PC-3 (cell line): ENCODE measurements at regions not wholly inside any gene's neighbourhood (a gene's known extent, or its start where the extent isn't known, plus 50 kb on each side); places are given as distances from the start of the nearest gene placed in this dataset.
A peak's percentile ranks its signal among the peaks of the same experiment; 100 is the strongest.

ENCODE experiments used
- ATAC-seq: fragments of 200-7000 bp; cut with Tn5 transposase; 2 replicates; pipeline ENCODE4 v1.9.1; 2020; ENCODE audit warnings: mild to moderate bottlenecking, moderate library complexity
- BruUV-seq: library from RNA; stranded (reverse); fragments of 400-500 nt; replicated peaks from 2 replicates; lab custom pipeline; 2021; lab: Mats Ljungman, UMichigan
- CTCF ChIA-PET: fragments of 300-600 bp; sonication (Branson Sonifier 250); formaldehyde crosslinking; loops from one replicate; lab custom pipeline; 2022; ENCODE audit warnings: antibody characterized with exemption; lab: Charles Lee
- POLR2A ChIA-PET: fragments of 300-600 bp; sonication (Branson Sonifier 250); formaldehyde crosslinking; loops from one replicate; lab custom pipeline; 2022; ENCODE audit warnings: antibody characterized with exemption; ENCODE audit not compliant: unreplicated experiment; lab: Charles Lee
- DNase-seq: peaks from one replicate; pipeline ENCODE4 v3.0.0-alpha.2; 2015
- H2AFZ ChIP-seq: fragments of 300-600 bp; sonication (generic); 2 replicates; pipeline ENCODE4 v1.6.0; 2016; ENCODE audit warnings: antibody characterized with exemption, low read length
- H3F3A ChIP-seq: fragments of 300-600 bp; sonication (generic); one replicate; pipeline ENCODE4 v1.6.0; 2017; ENCODE audit warnings: antibody characterized with exemption, low read length, control low read depth, mild to moderate bottlenecking; ENCODE audit not compliant: unreplicated experiment
- H3K27ac ChIP-seq: fragments of 300-600 bp; sonication (generic); 2 replicates; pipeline ENCODE4 v1.5.1; 2016; ENCODE audit warnings: mild to moderate bottlenecking, low read length
- H3K27me3 ChIP-seq: fragments of 300-600 bp; sonication (generic); 2 replicates; pipeline ENCODE4 v1.6.1; 2016; ENCODE audit warnings: low read length, mixed read lengths
- H3K36me3 ChIP-seq: fragments of 300-600 bp; sonication (generic); 2 replicates; pipeline ENCODE4 v1.6.1; 2016; ENCODE audit warnings: low read depth, mixed run types, low read length, mixed read lengths
- H3K4me1 ChIP-seq: fragments of 300-600 bp; sonication (generic); 2 replicates; pipeline ENCODE4 v1.5.1; 2016; ENCODE audit warnings: low read length; ENCODE audit not compliant: insufficient read depth
- H3K4me2 ChIP-seq: fragments of 300-600 bp; sonication (generic); 2 replicates; pipeline ENCODE4 v1.6.0; 2016; ENCODE audit warnings: low read length
- H3K4me3 ChIP-seq: fragments of 300-600 bp; sonication (generic); 2 replicates; pipeline ENCODE4 v1.5.1; 2016; ENCODE audit warnings: mild to moderate bottlenecking, low read length, mixed read lengths
- H3K79me2 ChIP-seq: fragments of 300-600 bp; sonication (generic); 2 replicates; pipeline ENCODE4 v1.6.1; 2017; ENCODE audit warnings: low read length, mixed read lengths
- H3K9ac ChIP-seq: fragments of 300-600 bp; sonication (generic); 2 replicates; pipeline ENCODE4 v1.6.0; 2016; ENCODE audit warnings: mild to moderate bottlenecking, low read length
- H3K9me2 ChIP-seq: fragments of 300-600 bp; sonication (generic); replicated peaks from 2 replicates; pipeline ENCODE4 v1.6.1; 2016; ENCODE audit warnings: mixed run types, low read length, mixed read lengths
- H3K9me3 ChIP-seq: fragments of 300-600 bp; sonication (generic); 2 replicates; pipeline ENCODE4 v1.6.1; 2016; ENCODE audit warnings: low read length, mixed read lengths
- H4K20me1 ChIP-seq: fragments of 300-600 bp; sonication (generic); 2 replicates; pipeline ENCODE4 v1.6.1; 2016; ENCODE audit warnings: low read length, mixed read lengths
- CTCF ChIP-seq: fragments of 300-600 bp; sonication (generic); conservative IDR thresholded peaks from 2 replicates; pipeline ENCODE4 v1.5.1; 2017; ENCODE audit warnings: antibody characterized with exemption, low read depth, mild to moderate bottlenecking, low read length
- EZH2 ChIP-seq: fragments of 300-600 bp; sonication (generic); IDR thresholded peaks from one replicate; pipeline ENCODE4 v1.6.1; 2017; ENCODE audit warnings: antibody characterized with exemption, mild to moderate bottlenecking, low read length; ENCODE audit not compliant: unreplicated experiment
- EZH2phosphoT487 ChIP-seq: fragments of 300-600 bp; sonication (generic); IDR thresholded peaks from 2 replicates; pipeline ENCODE4 v1.6.1; 2018; ENCODE audit warnings: mild to moderate bottlenecking, antibody characterized with exemption, low read length, borderline replicate concordance
- intact Hi-C: fragments of 100-400 bp; cut with micrococcal nuclease; formaldehyde crosslinking; loops from 2 replicates; pipeline ENCODE4 v1.9.0; 2023

GRCh38 chr13:76516013-76516412 lies 370.2 kb downstream of the KCTD12 start:
- ATAC-seq = peak; percentile 45; the same call in 1 of the 2 replicates
- Histone ChIP-seq H4K20me1 (no peaks in the 10 kb centered on the region), H3K4me3 (no peak overlapping the region), H3K9me3 (no peaks in the 10 kb centered on the region), H3K36me3 (no peaks in the 10 kb centered on the region), H2AFZ (no peak overlapping the region), H3K9me2 (no peaks in the 10 kb centered on the region), H3K79me2 (no peaks in the 10 kb centered on the region), H3F3A (no peaks in the 10 kb centered on the region), H3K9ac (no peak overlapping the region), H3K27ac (peak overlapping the region; percentile 39; the same call in 1 of the 2 replicates), H3K27me3 (0 out of 2 replicates have a peak, but pooled peaks cover 5% of the 10 kb centered on the region), H3K4me2 (peak overlapping the region; percentile 22; the same call in 1 of the 2 replicates), H3K4me1 (peaks cover 18% of the 10 kb centered on the region)
- BruUV-seq = no TSS peak
- intact Hi-C loops = no loop called here
- CTCF ChIA-PET = no interaction called here
- POLR2A ChIA-PET = no interaction called here
- TF ChIP-seq EZH2phosphoT487 = no peak
- TF ChIP-seq CTCF = no peak
- TF ChIP-seq EZH2 = no peak
- DNase-seq = peak; percentile 61

GRCh38 chr13:76512721-76513145 lies 373.5 kb downstream of the KCTD12 start:
- no peak overlapping the region for H2AFZ ChIP-seq
- DNase-seq = peak; percentile 87

More at GRCh38 chr13:76512721-76513145, 373.5 kb downstream of the KCTD12 start:
- Histone ChIP-seq H3K4me2 (peak overlapping the region; percentile 31), H3K9ac (0 out of 2 replicates have a peak overlapping the region, but pooled peaks have one; percentile 5), H3K9me2 (no peaks in the 10 kb centered on the region), H3K36me3 (no peaks in the 10 kb centered on the region), H3K27ac (peak overlapping the region; percentile 61), H3K9me3 (no peaks in the 10 kb centered on the region), H3K27me3 (peaks cover 11% of the 10 kb centered on the region; the same call in 1 of the 2 replicates), H3K79me2 (no peaks in the 10 kb centered on the region), H3K4me1 (peaks cover 18% of the 10 kb centered on the region), H4K20me1 (no peaks in the 10 kb centered on the region), H3F3A (no peaks in the 10 kb centered on the region), H3K4me3 (no peak overlapping the region)
- intact Hi-C loops = no loop called here
- ChIA-PET POLR2A (no interaction called here), CTCF (no interaction called here)
- no peak for TF ChIP-seq EZH2phosphoT487
- no peak for TF ChIP-seq CTCF
- no peak for TF ChIP-seq EZH2
- no TSS peak for BruUV-seq
- peak; percentile 76 for ATAC-seq
